ENCODE measurements at regions not wholly inside any gene's neighbourhood (a gene's known extent, or its start where the extent isn't known, plus 50 kb on each side); places are given as distances from the start of the nearest gene placed in this dataset.

GRCh38 chr2:217038001-217038400 is 178.1 kb upstream of the TNP1 start:
- TF ChIP-seq CTCF (conservative IDR thresholded peaks at IDR 0.05) (no peak), EZH2 (IDR thresholded peaks at IDR 0.05; ENCODE audit: low read depth) (no peak)

Measured in PC-9 (cell line).